Neutrophil (primary cell): ENCODE measurements at regions not wholly inside any gene's neighbourhood (a gene's known extent, or its start where the extent isn't known, plus 50 kb on each side); places are given as distances from the start of the nearest gene placed in this dataset.

Source experiments
- H3K27ac ChIP-seq: fragments of 200-600 bp; sonication (generic); 2 replicates; pipeline ENCODE4 v1.5.1; 2016; ENCODE audit warnings: mild to moderate bottlenecking, moderate library complexity
- H3K27me3 ChIP-seq: fragments of 200-600 bp; sonication (generic); 2 replicates; pipeline ENCODE4 v1.6.0; 2016; ENCODE audit warnings: mild to moderate bottlenecking
- H3K36me3 ChIP-seq: fragments of 200-600 bp; sonication (generic); 2 replicates; pipeline ENCODE4 v1.5.1; 2017
- H3K4me1 ChIP-seq, 2 experiments: fragments of 200-600 bp in 1 of 2; sonication (generic) in 1 of 2; 1 replicate in 1 of 2; 2 replicates in 1 of 2; pipeline versions ENCODE4 v1.5.1 to v1.6.1; 2013 to 2016; ENCODE audit warnings: low read depth in 1 of 2, low read length in 1 of 2, mild to moderate bottlenecking in 1 of 2, moderate library complexity in 1 of 2; ENCODE audit not compliant: control insufficient read depth in 1 of 2, insufficient read depth in 1 of 2
- H3K4me3 ChIP-seq, 2 experiments: fragments of 200-600 bp in 1 of 2; sonication (generic) in 1 of 2; 1 replicate in 1 of 2; 2 replicates in 1 of 2; pipeline ENCODE4 v1.5.1; 2013 to 2016; ENCODE audit warnings: low read depth in 1 of 2, low read length in 1 of 2, mild to moderate bottlenecking in 1 of 2, moderate library complexity in 1 of 2
- H3K9me3 ChIP-seq: fragments of 200-600 bp; sonication (generic); 2 replicates; pipeline ENCODE4 v1.5.1; 2016
- CTCF ChIP-seq: fragments of 200-600 bp; sonication (generic); IDR thresholded peaks from 2 replicates; pipeline ENCODE4 v1.5.1; 2016; ENCODE audit warnings: antibody characterized with exemption

- Histone ChIP-seq H3K9me3 (no peaks in the 10 kb centered on the region), H3K4me3 (no peak overlapping the region), H3K27me3 (peaks cover 9% of the 10 kb centered on the region), H3K36me3 (no peaks in the 10 kb centered on the region), H3K4me1 (peaks cover 11 to 13% of the 10 kb centered on the region in 2 experiments), H3K27ac (no peak overlapping the region)
- no peak for TF ChIP-seq CTCF
These were observed 1241.7 kb downstream of the GATA3 start for GRCh38 chr10:9296190-9296589.

GRCh38 chr10:9297580-9297979, 1243.1 kb downstream of the GATA3 start:
- H3K27ac ChIP-seq = no peak overlapping the region
- no peaks in the 10 kb centered on the region for H3K36me3 ChIP-seq
- H3K4me1 ChIP-seq = peaks cover 4 to 5% of the 10 kb centered on the region in 2 experiments
- no peaks in the 10 kb centered on the region for H3K9me3 ChIP-seq
- TF ChIP-seq CTCF = no peak
- H3K27me3 ChIP-seq = peaks cover 9% of the 10 kb centered on the region
- no peak overlapping the region for H3K4me3 ChIP-seq

- no peaks in the 10 kb centered on the region for H3K9me3 ChIP-seq
- no peak for TF ChIP-seq CTCF
- peaks cover 9% of the 10 kb centered on the region for H3K27me3 ChIP-seq
- H3K4me1 ChIP-seq = peaks cover under 1 to 2% of the 10 kb centered on the region in 2 experiments
- no peak overlapping the region for H3K4me3 ChIP-seq
- no peaks in the 10 kb centered on the region for H3K36me3 ChIP-seq
- H3K27ac ChIP-seq = no peak overlapping the region
These were observed 1245.5 kb downstream of the GATA3 start for GRCh38 chr10:9299966-9300365.

GRCh38 chr10:9301148-9301547, 1246.7 kb downstream of the GATA3 start:
- no peak for TF ChIP-seq CTCF
- H3K27ac ChIP-seq = no peak overlapping the region
- H3K27me3 ChIP-seq = peaks cover 9% of the 10 kb centered on the region
- no peaks in the 10 kb centered on the region for H3K4me1 ChIP-seq
- no peak overlapping the region for H3K4me3 ChIP-seq
- no peaks in the 10 kb centered on the region for H3K36me3 ChIP-seq
- no peaks in the 10 kb centered on the region for H3K9me3 ChIP-seq

GRCh38 chr10:9301554-9301953, 1247.1 kb downstream of the GATA3 start:
- Histone ChIP-seq H3K27ac (no peak overlapping the region), H3K4me3 (no peak overlapping the region), H3K4me1 (no peaks in the 10 kb centered on the region), H3K27me3 (peaks cover 9% of the 10 kb centered on the region), H3K9me3 (no peaks in the 10 kb centered on the region), H3K36me3 (no peaks in the 10 kb centered on the region)
- no peak for TF ChIP-seq CTCF

GRCh38 chr10:9302140-9302746, 1247.8 kb downstream of the GATA3 start:
- H3K36me3 ChIP-seq = no peaks in the 10 kb centered on the region

More at GRCh38 chr10:9302140-9302746, 1247.8 kb downstream of the GATA3 start:
- H3K27me3 ChIP-seq = peaks cover 9% of the 10 kb centered on the region
- TF ChIP-seq CTCF = no peak
- no peaks in the 10 kb centered on the region for H3K9me3 ChIP-seq
- no peak overlapping the region for H3K27ac ChIP-seq
- H3K4me1 ChIP-seq = no peaks in the 10 kb centered on the region
- no peak overlapping the region for H3K4me3 ChIP-seq
